Fibroblast of skin of scalp (primary cell): ENCODE measurements at regions not wholly inside any gene's neighbourhood (a gene's known extent, or its start where the extent isn't known, plus 50 kb on each side); places are given as distances from the start of the nearest gene placed in this dataset.
A peak's percentile ranks its signal among the peaks of the same experiment; 100 is the strongest.

Experiments used
- DNase-seq: peaks from one replicate; pipeline ENCODE4 v3.0.0-alpha.2; 2013

DNA sequence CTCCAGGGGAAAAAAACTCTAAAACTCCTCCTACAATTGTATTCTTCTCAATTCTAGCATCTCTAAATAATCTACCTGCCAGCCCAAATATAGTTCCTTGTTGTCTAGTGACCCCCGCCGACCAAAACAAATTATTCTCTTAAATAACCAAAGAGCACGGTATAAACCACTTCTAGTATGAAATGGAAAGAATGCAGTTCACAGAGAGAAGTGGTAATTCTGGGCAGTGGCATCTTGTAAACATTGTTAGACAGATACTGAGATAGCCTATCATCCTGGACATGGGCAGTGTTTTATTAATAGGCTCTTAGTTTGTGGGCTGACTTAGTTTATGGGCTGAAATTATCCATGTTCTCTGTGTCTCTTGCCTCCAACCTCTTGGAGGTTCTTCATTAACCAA is 1412.6 kb upstream of the CDH9 start:
- no peak for DNase-seq

DNA sequence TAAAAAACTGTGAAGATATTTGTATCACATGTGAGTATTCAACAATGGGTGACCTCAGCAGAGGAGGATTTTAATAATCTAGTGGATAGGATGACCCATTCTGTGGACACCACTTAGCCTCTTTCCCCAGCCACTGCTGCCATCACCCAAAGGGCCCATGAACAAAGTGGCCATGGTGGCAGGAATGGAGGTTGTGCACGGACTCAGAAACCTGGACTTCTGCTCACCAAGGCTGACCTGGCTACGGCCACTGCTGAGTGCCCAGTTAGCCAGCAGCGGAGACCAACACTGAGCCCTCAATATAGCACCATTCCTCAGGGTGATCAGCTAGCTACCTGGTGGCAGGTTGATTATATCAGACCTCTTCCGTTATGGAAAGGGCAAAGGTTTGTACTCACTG is 1410.4 kb upstream of the CDH9 start:
- DNase-seq = no peak

DNA sequence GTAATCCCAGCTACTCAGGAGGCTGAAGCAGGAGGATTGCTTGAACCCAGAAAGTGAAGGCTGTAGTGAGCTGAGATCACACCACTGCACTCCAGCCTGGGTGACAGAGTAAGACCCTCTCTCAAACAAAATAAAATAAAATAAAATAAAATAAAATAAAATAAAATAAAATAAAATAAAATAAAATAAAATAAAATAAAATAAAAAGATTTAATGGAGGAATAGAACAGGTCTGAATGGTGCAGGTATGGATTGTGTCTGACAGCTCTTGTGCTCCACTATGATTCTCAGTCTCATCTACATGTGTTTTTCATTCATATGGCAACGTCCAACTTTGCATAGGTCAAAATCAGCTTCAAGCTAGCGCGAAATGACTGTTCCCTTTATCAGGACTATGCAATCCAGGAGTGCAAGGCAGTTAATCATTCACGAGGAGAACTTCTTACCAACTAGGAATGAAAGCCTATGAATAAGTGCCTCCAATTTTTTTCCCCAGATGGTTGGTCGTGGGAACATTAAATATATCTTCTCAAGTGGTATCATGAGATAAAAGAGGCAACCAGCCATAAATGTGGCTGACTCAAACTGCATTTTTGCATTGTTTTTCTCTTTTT is 1392.3 kb upstream of the CDH9 start:
- no peak for DNase-seq

DNA sequence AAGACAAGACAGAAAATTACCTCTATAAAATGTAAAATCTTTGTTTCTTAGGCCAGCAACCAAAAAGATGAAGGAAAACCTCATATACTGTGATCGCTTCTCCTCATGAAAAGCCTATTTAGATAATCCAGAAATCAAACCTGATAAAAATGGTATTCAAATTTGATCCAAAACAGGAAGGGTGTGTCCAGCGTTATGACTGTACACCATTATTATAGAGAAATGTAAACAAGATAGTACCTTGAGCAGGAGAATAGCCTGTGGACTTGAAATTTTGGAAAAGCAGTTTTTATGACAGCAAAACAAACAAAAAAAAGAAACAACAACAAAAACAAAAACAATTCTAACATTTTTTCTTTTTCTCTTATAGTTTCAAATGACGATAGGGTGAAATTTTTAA is 1382.8 kb upstream of the CDH9 start:
- DNase-seq = no peak

GRCh38 chr5:28415791-28416443 is 1377.5 kb upstream of the CDH9 start:
- DNase-seq = no peak

DNA sequence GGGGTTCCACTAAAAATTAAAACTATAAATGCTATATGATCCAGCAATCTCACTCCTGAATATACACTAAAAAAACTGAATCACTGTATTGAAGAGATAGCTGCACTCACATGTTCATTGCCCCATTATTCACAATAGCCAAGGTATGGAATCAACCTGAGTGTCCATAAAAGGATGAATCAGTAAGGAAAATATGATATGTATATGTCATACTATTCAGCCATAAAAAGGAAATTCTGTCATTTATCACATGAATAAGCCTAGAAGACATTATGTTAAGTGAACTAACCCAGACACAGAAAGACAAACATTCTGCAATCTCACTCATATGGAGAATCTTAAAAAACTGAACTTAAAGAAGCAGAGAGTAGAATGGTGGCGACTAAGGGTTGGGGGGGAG is 1376.2 kb upstream of the CDH9 start:
- DNase-seq = no peak

DNA sequence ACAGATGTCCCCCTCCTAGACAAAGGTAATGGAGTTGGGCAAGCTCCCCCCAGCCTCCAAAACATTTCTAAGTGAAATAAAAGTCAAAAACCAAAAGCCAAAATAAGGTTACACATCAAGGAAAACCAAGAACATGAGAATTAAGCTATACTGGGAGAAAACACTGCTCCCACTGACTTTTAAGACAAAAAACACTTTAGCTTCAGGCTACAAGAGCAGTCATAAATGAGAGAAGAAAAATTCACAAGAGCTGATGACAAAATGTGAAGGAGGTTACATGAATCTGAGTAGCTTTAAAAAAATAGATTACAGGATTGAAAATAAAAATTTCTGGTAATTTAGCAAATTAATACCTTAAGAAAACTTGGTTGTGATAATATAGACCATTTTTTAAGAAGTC is 1370.3 kb upstream of the CDH9 start:
- DNase-seq = no peak

DNA sequence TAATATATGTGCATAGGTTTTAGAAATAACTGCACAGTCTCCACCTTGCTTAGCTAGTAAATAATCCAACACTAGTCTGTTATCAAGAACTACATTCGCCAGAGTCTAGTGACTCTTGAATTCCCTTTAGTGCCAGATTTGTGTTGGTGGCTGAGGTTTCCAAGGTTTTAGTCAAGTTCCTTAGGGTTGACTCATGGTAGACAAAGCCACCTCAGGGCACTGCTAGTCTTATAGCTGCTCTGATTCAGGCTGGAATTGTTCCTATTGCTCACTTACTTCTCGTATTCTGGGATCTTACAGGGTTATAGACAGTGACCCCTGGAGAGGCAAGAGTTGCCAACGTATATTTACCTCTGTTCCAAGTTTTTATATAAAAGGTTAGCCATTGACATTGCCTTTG is 1369.8 kb upstream of the CDH9 start:
- peak; percentile 63 for DNase-seq

- no peak for DNase-seq
These were observed 1366.1 kb upstream of the CDH9 start for GRCh38 chr5:28404363-28405071.

GRCh38 chr5:28403846-28404245 is 1365.5 kb upstream of the CDH9 start:
- peak; percentile 32 for DNase-seq

DNA sequence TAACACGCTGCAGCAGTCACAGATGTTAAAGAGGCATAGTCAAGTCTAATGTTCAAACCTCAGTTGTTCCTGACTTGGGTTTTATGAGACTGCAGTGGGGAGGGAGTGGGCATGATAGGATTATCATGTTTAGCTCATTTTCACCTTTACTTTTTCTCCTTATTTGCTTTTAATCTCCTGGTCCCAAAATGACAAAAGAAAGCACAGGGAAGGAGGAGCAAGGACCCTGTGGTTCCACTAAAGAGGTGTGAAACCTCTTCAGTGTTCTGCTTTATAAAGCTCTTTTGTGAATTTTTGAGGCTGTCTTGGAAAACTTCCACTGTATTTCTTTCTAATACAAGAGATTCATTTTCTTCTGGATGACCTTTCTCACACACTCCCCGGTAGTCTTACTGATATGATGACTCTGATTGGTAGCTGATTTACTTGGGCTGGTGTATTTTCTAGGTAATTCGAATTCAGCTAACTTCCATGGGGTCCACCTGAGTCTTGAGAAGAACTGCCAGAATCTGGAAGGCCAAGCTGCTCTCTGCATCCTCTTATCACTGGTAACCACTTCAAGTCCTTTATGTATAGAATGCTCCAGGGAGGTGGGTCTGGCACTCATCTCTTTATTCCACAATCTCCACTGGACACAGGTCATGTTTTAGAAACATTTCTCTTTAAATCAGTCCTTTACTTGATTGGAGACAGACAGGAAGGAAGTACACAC is 1364.4 kb upstream of the CDH9 start:
- no peak for DNase-seq

GRCh38 chr5:28400076-28400475 is 1361.7 kb upstream of the CDH9 start:
- no peak for DNase-seq

- no peak for DNase-seq
These were observed 1360.8 kb upstream of the CDH9 start for GRCh38 chr5:28399211-28399610.

- no peak for DNase-seq
These were observed 1359.8 kb upstream of the CDH9 start for GRCh38 chr5:28398185-28398584.

- peak; percentile 71 for DNase-seq
These were observed 1359.1 kb upstream of the CDH9 start for GRCh38 chr5:28397502-28397941.

- no peak for DNase-seq
These were observed 1352.9 kb upstream of the CDH9 start for GRCh38 chr5:28391277-28391676.

- no peak for DNase-seq
These were observed 1352.0 kb upstream of the CDH9 start for GRCh38 chr5:28390341-28390740.

GRCh38 chr5:28389727-28390126 is 1351.3 kb upstream of the CDH9 start:
- peak; percentile 9 for DNase-seq

DNA sequence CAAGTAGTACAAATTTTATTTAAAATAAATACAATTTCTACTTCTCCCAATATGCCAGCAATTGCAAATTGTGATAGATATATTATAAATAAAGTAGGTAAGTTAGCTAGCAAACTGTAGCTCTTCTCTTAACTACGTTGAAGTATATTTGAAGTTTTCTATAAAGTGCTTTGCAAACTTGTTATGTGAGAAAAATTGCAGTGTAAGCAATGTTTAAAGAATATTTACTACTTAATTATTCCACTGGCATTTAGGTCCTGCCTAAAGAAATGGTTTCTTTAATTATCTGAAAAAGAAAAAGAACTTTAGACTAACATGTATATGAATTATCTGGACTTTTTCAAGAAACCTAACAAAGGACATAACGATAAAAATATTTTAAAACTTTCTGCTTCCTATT is 1350.0 kb upstream of the CDH9 start:
- no peak for DNase-seq

GRCh38 chr5:28386712-28387111 is 1348.3 kb upstream of the CDH9 start:
- no peak for DNase-seq

DNA sequence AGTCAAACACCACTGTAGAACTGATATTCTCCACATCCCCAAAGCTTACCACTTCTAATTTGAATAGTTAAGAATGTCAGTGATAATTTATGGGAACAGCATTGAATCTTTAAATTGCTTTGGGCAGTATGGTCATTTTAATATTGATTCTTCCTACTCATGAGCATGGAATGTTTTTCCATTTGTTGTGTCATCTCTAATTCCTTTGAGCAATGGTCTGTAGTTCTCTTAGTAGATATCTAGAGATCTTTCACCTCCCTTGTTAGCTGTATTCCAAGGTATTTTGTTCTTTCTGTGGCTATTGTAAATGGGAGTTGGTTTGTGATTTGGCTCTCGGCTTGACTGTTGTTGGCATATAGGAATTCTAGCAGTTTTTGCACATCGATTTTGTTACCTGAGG is 1341.8 kb upstream of the CDH9 start:
- DNase-seq = no peak

DNA sequence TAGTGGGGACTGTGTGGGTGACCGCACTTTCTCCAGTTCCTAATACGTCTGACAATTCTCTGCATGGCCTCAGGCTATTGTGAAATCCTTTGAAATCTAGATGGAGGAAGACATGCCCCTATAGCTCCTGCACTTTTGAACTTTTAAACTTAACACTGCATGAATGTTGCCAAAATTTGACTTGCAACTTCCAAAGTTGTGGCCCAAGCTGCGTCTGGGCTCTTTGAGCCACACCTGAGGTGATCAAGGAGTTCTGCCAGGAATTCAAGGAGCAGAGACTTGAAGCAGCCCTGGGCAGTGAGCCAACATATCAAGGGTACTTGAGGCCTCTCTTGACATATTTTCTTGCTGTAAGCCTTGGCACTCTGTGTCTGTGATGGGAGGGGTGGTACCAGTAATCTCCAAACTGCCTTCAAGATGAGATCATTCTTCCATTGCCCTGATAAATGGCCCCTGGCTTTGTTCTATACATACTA is 1336.1 kb upstream of the CDH9 start:
- peak; percentile 14 for DNase-seq

- no peak for DNase-seq
These were observed 1332.5 kb upstream of the CDH9 start for GRCh38 chr5:28370896-28371295.
